ENCODE measurements at regions not wholly inside any gene's neighbourhood (a gene's known extent, or its start where the extent isn't known, plus 50 kb on each side); places are given as distances from the start of the nearest gene placed in this dataset.

DNA sequence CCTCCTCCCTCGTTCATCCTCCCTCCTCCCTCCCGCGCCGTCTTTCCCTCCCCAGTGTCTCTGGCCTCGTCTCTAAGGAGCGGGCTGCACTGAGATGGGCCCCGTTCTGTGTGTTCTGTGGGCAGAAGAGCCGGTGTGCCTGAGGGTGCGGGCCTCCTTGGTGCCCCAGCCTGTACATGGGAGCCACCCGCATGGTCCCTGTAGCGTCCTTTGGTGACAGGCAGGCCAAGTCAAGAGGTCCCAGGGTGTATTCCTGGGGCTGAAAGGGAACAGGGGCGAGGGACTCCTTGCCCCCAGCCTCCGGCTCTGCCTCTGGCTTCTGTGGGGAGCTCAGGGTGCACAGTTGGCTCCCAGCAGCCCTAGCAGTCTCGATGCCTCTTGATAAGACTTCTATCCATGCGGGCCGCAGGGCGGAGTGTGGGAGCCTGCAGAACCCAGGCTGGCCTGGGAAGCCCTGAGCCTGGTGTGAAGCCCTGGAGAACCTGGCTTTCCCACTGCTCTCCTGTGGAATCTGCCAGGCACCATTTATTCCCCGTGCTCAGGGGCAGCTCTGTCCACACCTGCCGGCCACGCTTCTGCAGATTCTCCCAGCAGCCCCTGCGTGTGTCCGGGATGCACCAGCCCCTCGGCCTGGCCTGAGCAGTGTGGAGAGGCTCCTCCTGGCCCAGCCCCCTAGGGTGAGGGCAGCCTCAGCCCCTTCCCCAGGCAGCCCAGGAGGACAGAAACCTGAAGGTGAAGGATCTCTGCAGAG, 181.3 kb downstream of the KIF26A start:
- no peak for DNase-seq (ENCODE audit: low read depth)

GRCh38 chr14:104320611-104321086, 182.3 kb downstream of the KIF26A start:
- DNase-seq (ENCODE audit: low read depth): no peak

GRCh38 chr14:104321088-104321801, 182.9 kb downstream of the KIF26A start:
- no peak for DNase-seq (ENCODE audit: low read depth)

GRCh38 chr14:104321802-104322130, 183.4 kb downstream of the KIF26A start:
- no peak for DNase-seq (ENCODE audit: low read depth)

DNA sequence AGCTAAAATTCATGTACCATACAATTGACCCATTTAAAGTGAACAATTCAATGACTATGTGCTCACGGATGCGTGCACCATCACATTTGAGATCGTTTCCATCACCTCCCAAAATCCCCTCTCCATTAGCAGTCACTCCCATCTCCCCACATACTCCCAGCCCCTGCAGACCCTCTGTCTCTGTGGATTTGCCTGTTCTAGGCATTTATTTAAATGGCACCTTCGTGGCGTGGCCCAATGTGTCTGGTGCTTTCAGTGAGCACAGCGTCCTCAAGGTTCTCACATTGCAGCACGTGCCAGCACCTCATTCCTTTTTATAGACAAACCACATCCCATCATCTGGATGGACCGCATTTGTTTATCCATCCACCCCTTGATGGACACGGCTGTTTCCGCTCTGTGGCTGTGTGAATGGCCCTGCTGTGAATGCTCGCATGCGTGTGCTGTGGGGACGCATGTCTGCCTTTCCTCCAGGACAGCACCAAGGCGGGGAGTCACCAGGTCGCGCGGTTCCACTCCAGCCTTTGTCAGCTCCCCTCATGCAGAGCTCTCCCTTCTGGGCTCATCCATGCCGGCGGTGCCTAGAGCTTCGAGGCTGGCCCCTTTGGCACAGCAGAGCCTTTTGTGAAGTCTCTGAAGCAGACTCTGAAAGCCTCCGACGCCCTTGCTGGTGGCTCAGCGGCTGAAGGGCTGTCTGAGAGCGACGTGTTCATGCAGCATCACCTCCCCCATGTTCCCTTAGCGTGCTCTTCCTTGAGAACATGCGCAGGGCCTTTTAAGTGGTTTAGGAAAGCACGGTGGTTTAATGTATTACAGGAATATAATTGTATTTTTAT, 184.4 kb downstream of the KIF26A start:
- no peak for DNase-seq (ENCODE audit: low read depth)

DNA sequence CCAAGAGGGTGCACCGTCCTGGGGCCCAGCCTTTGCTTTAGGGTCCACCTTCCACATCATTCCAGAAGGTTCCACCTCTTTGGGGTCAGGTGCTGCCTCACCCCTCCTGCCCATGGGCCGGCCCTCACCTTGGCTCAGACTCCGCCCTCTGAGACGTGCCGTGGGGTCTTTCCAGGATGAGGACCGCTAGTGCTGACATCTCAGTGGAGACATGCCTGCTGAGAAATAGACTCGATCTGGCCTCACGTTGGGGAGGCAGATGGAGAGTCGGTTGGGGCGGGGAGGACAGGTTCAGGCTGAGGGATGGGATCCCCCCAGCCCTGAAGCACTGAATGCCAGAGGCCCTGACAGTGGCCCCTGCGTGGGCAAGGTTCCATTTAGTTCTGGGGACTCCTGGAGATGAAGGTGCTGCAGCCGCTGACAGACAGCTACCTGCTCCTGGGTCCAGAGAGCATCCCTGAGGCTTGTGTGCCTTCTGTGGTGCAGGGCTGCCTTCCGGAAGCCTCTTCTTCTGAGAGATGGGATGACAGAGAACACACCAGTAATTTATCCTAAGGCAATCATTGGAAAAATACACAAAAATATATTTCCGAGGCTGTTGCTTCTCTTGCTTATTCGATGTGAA, 185.3 kb downstream of the KIF26A start:
- DNase-seq (ENCODE audit: low read depth): no peak

- DNase-seq (ENCODE audit: low read depth): no peak
Measured at GRCh38 chr14:104326848-104327247, 188.5 kb downstream of the KIF26A start.

- DNase-seq (ENCODE audit: low read depth): no peak
Measured at GRCh38 chr14:104328607-104329006, 190.2 kb downstream of the KIF26A start.

DNA sequence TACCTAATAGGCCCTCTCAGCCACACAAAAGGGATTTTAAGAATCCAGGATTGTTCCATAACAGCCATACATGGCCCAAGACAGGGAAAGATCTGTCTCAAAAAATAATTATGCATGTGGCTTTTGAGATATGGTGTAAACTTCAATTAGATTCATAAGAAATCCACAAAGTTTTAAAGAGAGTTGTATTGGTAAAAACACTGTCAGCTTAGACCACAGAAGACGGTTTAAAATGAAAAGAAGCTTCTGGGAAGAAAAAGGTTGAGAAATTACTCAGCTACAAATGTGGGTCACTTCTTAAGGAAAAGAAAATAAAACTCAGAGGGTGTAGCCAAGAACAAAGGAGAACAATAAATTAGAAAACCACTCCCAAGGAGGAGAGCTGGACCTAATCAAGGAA, 191.4 kb downstream of the KIF26A start:
- DNase-seq (ENCODE audit: low read depth): no peak

DNA sequence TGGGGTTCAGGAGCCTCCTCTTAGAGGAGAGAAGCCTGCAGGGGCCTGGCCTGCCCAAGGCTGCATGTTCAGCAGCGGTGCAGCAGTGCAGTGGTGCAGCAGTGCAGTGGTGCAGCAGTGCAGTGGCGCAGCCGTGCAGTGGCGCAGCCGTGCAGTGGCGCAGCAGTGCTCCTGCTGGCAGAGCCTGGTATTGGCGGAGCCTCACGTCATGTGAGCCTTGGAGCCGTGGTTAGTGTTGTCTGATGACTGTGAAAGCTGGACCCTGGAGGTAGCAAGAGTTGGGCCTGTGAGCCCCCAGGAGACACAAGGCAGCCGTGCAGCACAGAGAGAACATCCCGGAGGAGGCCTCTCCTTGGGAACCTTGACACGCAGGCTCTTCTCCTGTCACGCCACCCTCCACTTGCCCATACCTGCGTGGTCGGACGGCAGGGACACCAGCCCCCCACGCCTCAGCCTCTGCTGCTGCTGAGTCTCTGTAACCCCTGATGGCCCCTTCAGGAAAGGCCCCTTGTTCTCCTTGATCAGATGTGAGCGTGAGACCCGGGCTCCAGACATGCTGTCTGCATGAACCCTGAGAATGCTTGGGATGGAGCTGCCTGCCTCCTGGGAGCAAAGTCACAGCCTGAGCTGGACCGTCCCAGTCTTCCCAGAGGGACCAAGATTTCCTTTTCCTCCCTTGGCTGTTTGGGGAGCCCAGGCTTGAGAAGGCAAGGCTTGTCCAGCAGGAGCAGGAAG, 193.7 kb downstream of the KIF26A start:
- no peak for DNase-seq (ENCODE audit: low read depth)

DNA sequence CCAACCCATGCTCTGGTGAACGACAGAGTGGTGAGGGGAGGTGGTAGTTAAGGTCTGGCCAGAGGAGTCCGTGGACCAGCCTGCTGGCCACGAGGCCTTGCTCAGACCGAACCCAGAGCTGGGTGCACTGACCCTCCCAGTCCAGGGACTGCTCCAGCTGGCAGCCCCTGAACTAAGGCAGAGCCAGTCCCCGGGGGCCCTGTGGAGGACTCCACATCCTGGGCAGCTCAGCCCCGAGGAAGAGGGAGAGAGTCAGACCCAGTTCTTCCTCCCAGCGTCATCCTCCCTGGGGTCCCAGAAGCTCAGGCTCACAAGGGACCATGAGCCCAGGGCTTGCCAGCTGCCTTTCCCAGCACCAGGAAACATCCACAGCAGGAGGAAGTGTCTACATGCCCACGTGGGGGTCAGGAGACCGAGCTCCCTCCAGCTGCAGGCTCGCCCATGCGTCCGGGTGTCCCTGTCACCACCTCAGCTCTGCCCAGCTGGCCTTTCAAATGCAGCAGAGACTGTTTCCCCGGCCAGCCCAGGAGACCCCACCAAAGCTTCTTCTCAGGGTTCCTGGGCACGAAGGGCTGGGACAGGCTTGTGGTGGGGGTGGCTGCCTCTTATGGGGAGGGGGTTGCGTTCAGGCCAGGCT, 194.4 kb downstream of the KIF26A start:
- DNase-seq (ENCODE audit: low read depth): no peak

DNA sequence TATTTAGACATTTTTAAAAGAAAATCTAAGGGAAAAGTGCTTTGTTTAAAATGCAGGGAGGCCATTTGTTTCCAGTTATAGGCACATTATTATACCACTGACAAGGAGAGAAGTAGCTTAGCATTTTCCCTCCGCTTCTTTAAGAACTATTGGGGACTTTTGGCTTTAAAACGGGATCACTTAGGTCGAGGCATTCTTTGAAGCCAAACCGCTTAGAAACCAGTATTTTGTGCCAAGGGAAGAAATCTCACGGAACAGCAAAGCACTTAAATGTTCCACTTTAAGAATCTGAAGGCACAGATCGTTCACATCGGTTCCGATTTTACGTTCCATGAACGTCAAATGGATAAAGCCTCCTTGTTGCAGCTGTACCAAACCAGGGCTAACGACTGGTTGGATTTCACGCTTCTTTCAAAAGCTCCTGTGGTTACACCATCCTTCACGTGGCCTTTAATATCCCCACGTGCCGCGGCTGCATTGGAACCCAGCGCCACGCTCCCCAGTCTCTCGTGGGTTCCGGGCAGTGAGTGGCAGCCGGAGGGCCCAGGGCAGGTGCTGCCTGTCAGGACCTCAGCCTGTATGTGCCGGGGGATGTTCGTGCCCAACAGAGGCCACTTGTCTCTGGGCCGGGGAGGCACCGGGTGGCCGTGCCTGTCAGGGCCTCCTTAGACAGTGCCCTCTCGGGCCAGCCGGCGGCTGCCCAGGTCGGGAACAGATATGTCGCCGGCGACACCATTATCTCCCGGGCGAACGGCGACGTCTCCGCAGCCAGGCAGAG, 195.4 kb downstream of the KIF26A start:
- no peak for DNase-seq (ENCODE audit: low read depth)

GRCh38 chr14:104334424-104335161, 196.2 kb downstream of the KIF26A start:
- DNase-seq (ENCODE audit: low read depth): no peak

DNA sequence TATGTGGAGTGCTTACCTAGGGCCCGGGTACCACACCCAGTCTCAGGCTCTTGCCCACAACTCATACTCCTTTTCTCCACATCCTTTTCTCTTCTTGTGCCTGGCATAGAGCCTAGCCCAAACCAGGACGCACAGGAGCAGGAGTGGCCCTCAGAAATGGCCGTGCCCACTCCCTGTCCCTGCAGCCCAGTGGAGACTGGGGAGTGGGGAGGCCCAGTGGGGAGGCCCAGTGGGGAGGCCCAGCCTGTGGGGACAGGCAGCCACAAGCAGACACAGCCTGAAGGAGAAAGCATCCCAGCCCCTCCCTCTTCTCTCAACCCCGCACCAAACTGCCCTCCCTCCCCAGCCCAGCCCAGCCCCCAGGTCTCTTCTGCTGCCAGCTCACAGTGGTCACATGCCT, 196.8 kb downstream of the KIF26A start:
- no peak for DNase-seq (ENCODE audit: low read depth)

GRCh38 chr14:104335611-104336010, 197.2 kb downstream of the KIF26A start:
- DNase-seq (ENCODE audit: low read depth): no peak

GRCh38 chr14:104337351-104337750, 199.0 kb downstream of the KIF26A start:
- no peak for DNase-seq (ENCODE audit: low read depth)

DNA sequence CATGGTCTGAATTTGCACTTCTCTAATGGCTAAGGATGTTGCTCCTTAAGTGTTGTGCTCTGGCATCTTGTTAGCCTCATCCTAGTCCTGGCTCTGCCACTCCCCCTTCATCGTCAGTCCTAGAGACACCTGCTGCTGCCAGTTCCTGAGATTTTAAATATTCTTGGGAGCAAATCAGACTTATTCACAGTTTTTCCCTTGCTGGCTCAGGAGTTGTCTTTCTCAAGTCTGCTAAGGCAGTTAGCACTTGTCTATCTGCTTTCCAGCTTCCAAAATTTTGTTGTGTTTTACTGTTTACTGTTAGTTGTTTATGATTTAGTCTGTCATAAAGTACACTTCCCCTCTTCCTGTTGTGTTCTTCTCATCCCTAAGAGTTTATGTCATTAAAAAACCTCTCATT, 201.0 kb downstream of the KIF26A start:
- DNase-seq (ENCODE audit: low read depth): no peak

- DNase-seq (ENCODE audit: low read depth): no peak
Measured at GRCh38 chr14:104339829-104340228, 201.4 kb downstream of the KIF26A start.
